Astrocyte (in vitro differentiated cells and primary cell): ENCODE measurements at regions not wholly inside any gene's neighbourhood (a gene's known extent, or its start where the extent isn't known, plus 50 kb on each side); places are given as distances from the start of the nearest gene placed in this dataset.

Experiments
- EZH2 ChIP-seq: IDR thresholded peaks from 2 replicates; pipeline ENCODE4 v1.6.1; 2012; ENCODE audit warnings: mild to moderate bottlenecking, low read length, inconsistent platforms; ENCODE audit not compliant: insufficient read depth
- TF ChIP-seq, protein P1 (sequence below): IDR thresholded peaks from 2 replicates; pipeline ENCODE4 v1.5.1; 2011; ENCODE audit warnings: low read depth, mild to moderate bottlenecking, inconsistent platforms, low read length, moderate library complexity; ENCODE audit not compliant: insufficient read depth

GRCh38 chrX:78548012-78548411 is 111.1 kb downstream of the RTL3 start:
- TF ChIP-seq, protein P1, sequence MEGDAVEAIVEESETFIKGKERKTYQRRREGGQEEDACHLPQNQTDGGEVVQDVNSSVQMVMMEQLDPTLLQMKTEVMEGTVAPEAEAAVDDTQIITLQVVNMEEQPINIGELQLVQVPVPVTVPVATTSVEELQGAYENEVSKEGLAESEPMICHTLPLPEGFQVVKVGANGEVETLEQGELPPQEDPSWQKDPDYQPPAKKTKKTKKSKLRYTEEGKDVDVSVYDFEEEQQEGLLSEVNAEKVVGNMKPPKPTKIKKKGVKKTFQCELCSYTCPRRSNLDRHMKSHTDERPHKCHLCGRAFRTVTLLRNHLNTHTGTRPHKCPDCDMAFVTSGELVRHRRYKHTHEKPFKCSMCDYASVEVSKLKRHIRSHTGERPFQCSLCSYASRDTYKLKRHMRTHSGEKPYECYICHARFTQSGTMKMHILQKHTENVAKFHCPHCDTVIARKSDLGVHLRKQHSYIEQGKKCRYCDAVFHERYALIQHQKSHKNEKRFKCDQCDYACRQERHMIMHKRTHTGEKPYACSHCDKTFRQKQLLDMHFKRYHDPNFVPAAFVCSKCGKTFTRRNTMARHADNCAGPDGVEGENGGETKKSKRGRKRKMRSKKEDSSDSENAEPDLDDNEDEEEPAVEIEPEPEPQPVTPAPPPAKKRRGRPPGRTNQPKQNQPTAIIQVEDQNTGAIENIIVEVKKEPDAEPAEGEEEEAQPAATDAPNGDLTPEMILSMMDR: no peak
- no peak for TF ChIP-seq EZH2
